ENCODE measurements at regions not wholly inside any gene's neighbourhood (a gene's known extent, or its start where the extent isn't known, plus 50 kb on each side); places are given as distances from the start of the nearest gene placed in this dataset.

DNA sequence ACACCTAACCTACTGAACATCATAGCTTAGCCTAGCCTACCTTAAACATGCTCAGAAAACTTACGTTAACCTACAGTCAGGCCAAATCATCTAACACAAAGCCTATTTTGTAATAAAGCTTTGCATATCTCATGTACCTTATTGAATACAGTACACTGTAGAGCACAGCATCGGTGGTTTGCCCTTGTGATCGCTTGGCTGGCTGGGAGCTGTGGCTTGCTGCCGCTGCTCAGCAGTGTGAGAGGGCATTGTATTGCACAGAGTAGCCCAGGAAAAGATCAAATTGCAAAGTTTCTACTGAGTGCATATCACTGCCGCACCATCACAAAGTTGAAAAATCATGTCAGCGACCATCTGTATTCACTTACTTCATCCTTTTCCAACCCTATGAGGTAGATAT is 62.3 kb upstream of the NCK2 start:
- no peak overlapping the region for H3K4me3 ChIP-seq (ENCODE audit: low read depth, low read length)
- no peak for TF ChIP-seq POLR2A (IDR thresholded peaks at IDR 0.05; ENCODE audit: extremely low read depth, insufficient read length)
- TF ChIP-seq, protein P1, sequence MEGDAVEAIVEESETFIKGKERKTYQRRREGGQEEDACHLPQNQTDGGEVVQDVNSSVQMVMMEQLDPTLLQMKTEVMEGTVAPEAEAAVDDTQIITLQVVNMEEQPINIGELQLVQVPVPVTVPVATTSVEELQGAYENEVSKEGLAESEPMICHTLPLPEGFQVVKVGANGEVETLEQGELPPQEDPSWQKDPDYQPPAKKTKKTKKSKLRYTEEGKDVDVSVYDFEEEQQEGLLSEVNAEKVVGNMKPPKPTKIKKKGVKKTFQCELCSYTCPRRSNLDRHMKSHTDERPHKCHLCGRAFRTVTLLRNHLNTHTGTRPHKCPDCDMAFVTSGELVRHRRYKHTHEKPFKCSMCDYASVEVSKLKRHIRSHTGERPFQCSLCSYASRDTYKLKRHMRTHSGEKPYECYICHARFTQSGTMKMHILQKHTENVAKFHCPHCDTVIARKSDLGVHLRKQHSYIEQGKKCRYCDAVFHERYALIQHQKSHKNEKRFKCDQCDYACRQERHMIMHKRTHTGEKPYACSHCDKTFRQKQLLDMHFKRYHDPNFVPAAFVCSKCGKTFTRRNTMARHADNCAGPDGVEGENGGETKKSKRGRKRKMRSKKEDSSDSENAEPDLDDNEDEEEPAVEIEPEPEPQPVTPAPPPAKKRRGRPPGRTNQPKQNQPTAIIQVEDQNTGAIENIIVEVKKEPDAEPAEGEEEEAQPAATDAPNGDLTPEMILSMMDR (IDR thresholded peaks at IDR 0.05; ENCODE audit: low read depth, low read length) = no peak
- no peak for DNase-seq (ENCODE audit: low read depth)

DNA sequence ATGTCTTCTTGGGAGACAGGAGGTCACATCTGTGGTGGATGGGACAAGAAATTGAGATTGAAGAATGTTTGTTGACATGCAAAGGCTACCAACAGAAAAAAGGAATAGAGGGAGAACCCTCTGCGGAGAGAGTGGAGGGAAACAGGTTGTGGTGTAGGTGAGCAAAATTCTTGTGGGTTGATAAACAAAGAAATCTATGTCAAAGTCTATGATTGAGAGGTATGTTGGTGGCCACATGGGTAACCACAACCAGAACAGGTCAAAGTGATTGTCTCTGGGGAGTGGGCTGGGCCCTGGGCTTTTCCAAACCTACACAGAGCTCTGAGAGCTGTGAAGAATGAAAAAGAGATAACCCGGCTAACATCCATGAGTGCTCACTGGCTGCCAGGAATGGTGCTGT is 62.8 kb upstream of the NCK2 start:
- no peak for DNase-seq (ENCODE audit: low read depth)
- TF ChIP-seq POLR2A (IDR thresholded peaks at IDR 0.05; ENCODE audit: extremely low read depth, insufficient read length) (no peak), MYC (IDR thresholded peaks at IDR 0.05; ENCODE audit: low read depth, low read length) (no peak)
- TF ChIP-seq, protein P1 (IDR thresholded peaks at IDR 0.05; ENCODE audit: low read depth, low read length) = no peak
- TF ChIP-seq, protein P2, sequence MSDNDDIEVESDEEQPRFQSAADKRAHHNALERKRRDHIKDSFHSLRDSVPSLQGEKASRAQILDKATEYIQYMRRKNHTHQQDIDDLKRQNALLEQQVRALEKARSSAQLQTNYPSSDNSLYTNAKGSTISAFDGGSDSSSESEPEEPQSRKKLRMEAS (IDR thresholded peaks at IDR 0.05; ENCODE audit: low read depth, low read length) = no peak

DNA sequence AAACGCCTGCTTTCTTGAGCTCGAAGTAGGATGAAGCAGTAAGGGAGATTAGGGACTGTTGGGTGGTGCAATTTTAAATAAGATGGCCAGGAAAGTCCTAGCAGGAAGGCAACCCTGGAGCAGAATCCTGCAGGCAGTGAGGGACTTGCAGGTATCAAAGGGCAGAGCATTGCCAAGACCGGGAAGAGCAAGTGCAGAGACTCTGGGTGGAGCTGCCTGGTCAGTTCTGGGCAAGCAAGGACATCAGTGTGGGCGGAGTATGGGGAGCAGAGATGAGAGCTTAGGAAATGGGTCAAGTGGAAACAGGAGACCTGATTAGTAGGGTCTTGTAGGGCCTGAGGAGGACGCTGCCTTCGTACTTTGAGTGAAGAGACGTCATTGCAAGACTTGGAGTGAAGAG is 64.4 kb upstream of the NCK2 start:
- no peak for DNase-seq (ENCODE audit: low read depth)
- H3K4me3 ChIP-seq (ENCODE audit: low read depth, low read length) = no peak overlapping the region
- TF ChIP-seq, protein P1 (IDR thresholded peaks at IDR 0.05; ENCODE audit: low read depth, low read length) = no peak
- TF ChIP-seq, protein P2 (IDR thresholded peaks at IDR 0.05; ENCODE audit: low read depth, low read length) = no peak
- TF ChIP-seq MYC (IDR thresholded peaks at IDR 0.05; ENCODE audit: low read depth, low read length) (no peak), POLR2A (IDR thresholded peaks at IDR 0.05; ENCODE audit: extremely low read depth, insufficient read length) (no peak)

More for the DNA sequence above, 62.8 kb upstream of the NCK2 start:
- no peak overlapping the region for H3K4me3 ChIP-seq (ENCODE audit: low read depth, low read length)

- TF ChIP-seq, protein P1 (IDR thresholded peaks at IDR 0.05; ENCODE audit: low read depth, low read length) = no peak
- no peak for TF ChIP-seq MYC (IDR thresholded peaks at IDR 0.05; ENCODE audit: low read depth, low read length)
- TF ChIP-seq, protein P2 (IDR thresholded peaks at IDR 0.05; ENCODE audit: low read depth, low read length) = no peak
- no peak for TF ChIP-seq POLR2A (IDR thresholded peaks at IDR 0.05; ENCODE audit: extremely low read depth, insufficient read length)
- H3K4me3 ChIP-seq (ENCODE audit: low read depth, low read length) = no peak overlapping the region
- DNase-seq (ENCODE audit: low read depth) = no peak
Measured at GRCh38 chr2:105678346-105678745, 66.4 kb upstream of the NCK2 start.

- no peak overlapping the region for H3K4me3 ChIP-seq (ENCODE audit: low read depth, low read length)
- TF ChIP-seq, protein P1 (IDR thresholded peaks at IDR 0.05; ENCODE audit: low read depth, low read length) = no peak
- no peak for TF ChIP-seq MYC (IDR thresholded peaks at IDR 0.05; ENCODE audit: low read depth, low read length)
- TF ChIP-seq POLR2A (IDR thresholded peaks at IDR 0.05; ENCODE audit: extremely low read depth, insufficient read length) = no peak
- TF ChIP-seq, protein P2 (IDR thresholded peaks at IDR 0.05; ENCODE audit: low read depth, low read length) = no peak
- DNase-seq (ENCODE audit: low read depth) = no peak
Measured at GRCh38 chr2:105677901-105678300, 66.8 kb upstream of the NCK2 start.

GRCh38 chr2:105675841-105676240 is 68.9 kb upstream of the NCK2 start:
- no peak overlapping the region for H3K4me3 ChIP-seq (ENCODE audit: low read depth, low read length)
- no peak for DNase-seq (ENCODE audit: low read depth)
- no peak for TF ChIP-seq MYC (IDR thresholded peaks at IDR 0.05; ENCODE audit: low read depth, low read length)
- TF ChIP-seq, protein P2 (IDR thresholded peaks at IDR 0.05; ENCODE audit: low read depth, low read length) = no peak
- TF ChIP-seq, protein P1 (IDR thresholded peaks at IDR 0.05; ENCODE audit: low read depth, low read length) = no peak

Measured in NB4 (cell line).